ENCODE measurements at regions not wholly inside any gene's neighbourhood (a gene's known extent, or its start where the extent isn't known, plus 50 kb on each side); places are given as distances from the start of the nearest gene placed in this dataset.

GRCh38 chr3:147589016-147589415 lies 179.9 kb downstream of the ZIC1 start:
- Histone ChIP-seq H3K4me3 (ENCODE audit: low read depth in 2 of 2, low read length in 2 of 2) (no peak overlapping the region), H3K36me3 (ENCODE audit: control insufficient read depth, insufficient read depth, low read length) (no peaks in the 10 kb centered on the region), H3K27me3 (ENCODE audit: control insufficient read depth, insufficient read depth, low read length) (no peaks in the 10 kb centered on the region), H3K4me1 (ENCODE audit: control insufficient read depth, insufficient read depth, low read length) (no peaks in the 10 kb centered on the region), H3K27ac (ENCODE audit: low read length) (no peak overlapping the region), H3K9me3 (ENCODE audit: control insufficient read depth, insufficient read depth, low read depth, low read length) (no peaks in the 10 kb centered on the region)
- ATAC-seq (no peak), DNase-seq (ENCODE audit: low read depth, low spot score) (no peak)
- POLR2A ChIA-PET, result no interaction called here
- intact Hi-C loops (cut with micrococcal nuclease; ENCODE audit: unreplicated experiment), result no loop called here
- TF ChIP-seq CTCF (IDR thresholded peaks at IDR 0.05), result no peak
- no peak for TF ChIP-seq SIN3A (IDR thresholded peaks at IDR 0.05; ENCODE audit: borderline replicate concordance, insufficient read depth, low read depth, low read length)
- no peak for TF ChIP-seq TCF7L2 (IDR thresholded peaks at IDR 0.05; ENCODE audit: low read depth, low read length)
- TF ChIP-seq POLR2AphosphoS5 (IDR thresholded peaks at IDR 0.05; ENCODE audit: low read depth, low read length), result no peak
- TF ChIP-seq REST (IDR thresholded peaks at IDR 0.05; ENCODE audit: insufficient read depth in 1 of 2, low read depth in 2 of 2, low read length in 1 of 2), result no peak
- no TSS peak for BruUV-seq (replicated peaks)
- in situ Hi-C loops (cut with HindIII; ENCODE audit: low pct_unique_long_range_greater_than_20kb, low sequenced_read_pairs), result no loop called here
- CTCF ChIA-PET, result no interaction called here

- no TSS peak for BruUV-seq (replicated peaks)
- intact Hi-C loops (cut with micrococcal nuclease; ENCODE audit: unreplicated experiment), result no loop called here
Observed at GRCh38 chr3:147604136-147604535, 195.0 kb downstream of the ZIC1 start.

More at GRCh38 chr3:147604136-147604535, 195.0 kb downstream of the ZIC1 start:
- Histone ChIP-seq H3K4me1 (ENCODE audit: control insufficient read depth, insufficient read depth, low read length) (no peaks in the 10 kb centered on the region), H3K4me3 (ENCODE audit: low read depth in 2 of 2, low read length in 2 of 2) (no peak overlapping the region), H3K27me3 (ENCODE audit: control insufficient read depth, insufficient read depth, low read length) (no peaks in the 10 kb centered on the region), H3K9me3 (ENCODE audit: control insufficient read depth, insufficient read depth, low read depth, low read length) (no peaks in the 10 kb centered on the region), H3K36me3 (ENCODE audit: control insufficient read depth, insufficient read depth, low read length) (no peaks in the 10 kb centered on the region), H3K27ac (ENCODE audit: low read length) (no peak overlapping the region)
- TF ChIP-seq TCF7L2 (IDR thresholded peaks at IDR 0.05; ENCODE audit: low read depth, low read length), result no peak
- TF ChIP-seq REST (IDR thresholded peaks at IDR 0.05; ENCODE audit: insufficient read depth in 1 of 2, low read depth in 2 of 2, low read length in 1 of 2), result no peak
- TF ChIP-seq CTCF (IDR thresholded peaks at IDR 0.05), result no peak
- TF ChIP-seq SIN3A (IDR thresholded peaks at IDR 0.05; ENCODE audit: borderline replicate concordance, insufficient read depth, low read depth, low read length), result no peak
- no peak for TF ChIP-seq POLR2AphosphoS5 (IDR thresholded peaks at IDR 0.05; ENCODE audit: low read depth, low read length)
- POLR2A ChIA-PET, result no interaction called here
- in situ Hi-C loops (cut with HindIII; ENCODE audit: low pct_unique_long_range_greater_than_20kb, low sequenced_read_pairs), result no loop called here
- CTCF ChIA-PET, result no interaction called here
- ATAC-seq (no peak), DNase-seq (ENCODE audit: low read depth, low spot score) (no peak)

Data from Panc1 (cell line).